GM12864 (cell line): ENCODE measurements at regions not wholly inside any gene's neighbourhood (a gene's known extent, or its start where the extent isn't known, plus 50 kb on each side); places are given as distances from the start of the nearest gene placed in this dataset.

ENCODE experiments used
- DNase-seq: peaks from one replicate; pipeline ENCODE4 v3.0.0-alpha.2; 2011; ENCODE audit warnings: low read depth
- H3K4me3 ChIP-seq: 2 replicates; pipeline ENCODE4 v1.5.1; 2011; ENCODE audit warnings: mild to moderate bottlenecking, low read depth, low read length, control low read depth
- TF ChIP-seq, protein P1 (sequence below): IDR thresholded peaks from 2 replicates; pipeline ENCODE4 v1.5.1; 2011; ENCODE audit warnings: low read depth, mild to moderate bottlenecking, moderate library complexity, low read length, control low read depth, inconsistent platforms; ENCODE audit errors: missing control alignments

GRCh38 chr4:60863442-60863841, 336.7 kb upstream of the ADGRL3 start:
- TF ChIP-seq, protein P1, sequence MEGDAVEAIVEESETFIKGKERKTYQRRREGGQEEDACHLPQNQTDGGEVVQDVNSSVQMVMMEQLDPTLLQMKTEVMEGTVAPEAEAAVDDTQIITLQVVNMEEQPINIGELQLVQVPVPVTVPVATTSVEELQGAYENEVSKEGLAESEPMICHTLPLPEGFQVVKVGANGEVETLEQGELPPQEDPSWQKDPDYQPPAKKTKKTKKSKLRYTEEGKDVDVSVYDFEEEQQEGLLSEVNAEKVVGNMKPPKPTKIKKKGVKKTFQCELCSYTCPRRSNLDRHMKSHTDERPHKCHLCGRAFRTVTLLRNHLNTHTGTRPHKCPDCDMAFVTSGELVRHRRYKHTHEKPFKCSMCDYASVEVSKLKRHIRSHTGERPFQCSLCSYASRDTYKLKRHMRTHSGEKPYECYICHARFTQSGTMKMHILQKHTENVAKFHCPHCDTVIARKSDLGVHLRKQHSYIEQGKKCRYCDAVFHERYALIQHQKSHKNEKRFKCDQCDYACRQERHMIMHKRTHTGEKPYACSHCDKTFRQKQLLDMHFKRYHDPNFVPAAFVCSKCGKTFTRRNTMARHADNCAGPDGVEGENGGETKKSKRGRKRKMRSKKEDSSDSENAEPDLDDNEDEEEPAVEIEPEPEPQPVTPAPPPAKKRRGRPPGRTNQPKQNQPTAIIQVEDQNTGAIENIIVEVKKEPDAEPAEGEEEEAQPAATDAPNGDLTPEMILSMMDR: no peak
- H3K4me3 ChIP-seq: no peak overlapping the region
- DNase-seq: no peak

- DNase-seq: no peak
- TF ChIP-seq, protein P1: no peak
- no peak overlapping the region for H3K4me3 ChIP-seq
Observed at GRCh38 chr4:60865273-60865672, 334.9 kb upstream of the ADGRL3 start.

DNA sequence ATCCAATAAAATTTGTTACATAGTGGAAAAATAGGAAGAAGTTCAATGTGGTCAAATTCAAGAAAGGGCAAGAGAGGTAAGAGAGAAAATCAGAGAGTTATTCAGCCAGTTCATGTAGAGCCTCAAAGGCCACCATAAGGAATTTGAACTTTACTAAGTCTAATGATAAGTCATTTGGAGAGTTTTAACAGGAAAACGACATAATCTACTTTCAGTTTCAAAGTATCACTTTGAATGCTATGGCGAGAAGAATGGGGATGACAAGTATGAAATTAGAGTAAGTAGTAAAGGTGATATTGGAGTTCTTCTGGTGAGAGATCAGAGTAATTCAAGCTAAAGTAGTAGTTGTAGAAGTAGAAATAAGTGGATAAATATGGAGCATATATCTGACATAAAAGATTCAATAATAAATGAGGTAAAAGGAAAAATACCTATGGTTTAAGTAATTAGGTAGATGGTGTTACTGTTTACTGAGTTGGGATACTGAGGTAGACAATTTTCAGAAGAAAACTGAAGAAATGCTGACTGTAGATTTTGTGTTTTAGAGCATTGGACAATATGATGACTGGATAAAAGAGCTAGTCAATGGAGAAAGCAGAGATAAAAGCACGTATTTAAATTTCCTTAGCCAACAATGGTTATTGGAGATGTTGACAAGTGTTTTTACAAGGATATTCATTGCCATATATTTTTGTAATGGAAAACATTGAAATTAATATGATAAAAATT, 331.7 kb upstream of the ADGRL3 start:
- H3K4me3 ChIP-seq: no peak overlapping the region
- DNase-seq: no peak
- TF ChIP-seq, protein P1: no peak

- no peak overlapping the region for H3K4me3 ChIP-seq
- TF ChIP-seq, protein P1: no peak
- DNase-seq: no peak
Observed at GRCh38 chr4:60879135-60879701, 320.9 kb upstream of the ADGRL3 start.

DNA sequence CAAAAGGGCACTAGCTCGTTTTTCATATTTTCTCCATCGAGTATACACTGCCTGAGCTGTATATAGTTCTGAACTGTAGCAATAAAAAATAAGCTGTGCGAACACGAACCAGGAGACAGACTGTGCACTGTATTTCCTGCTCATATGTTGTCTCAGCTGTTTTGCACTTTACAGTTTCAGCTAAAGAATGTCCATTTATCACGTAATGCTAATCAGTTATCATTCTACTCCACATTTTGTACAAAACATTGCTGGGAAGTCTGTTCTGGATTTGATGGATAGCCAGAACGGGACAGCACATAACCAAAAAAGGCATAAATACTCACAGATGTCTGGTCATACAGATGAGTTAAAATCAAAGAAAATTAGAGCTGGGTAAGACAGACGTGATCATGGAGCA, 315.5 kb upstream of the ADGRL3 start:
- DNase-seq: no peak
- H3K4me3 ChIP-seq: no peak overlapping the region
- TF ChIP-seq, protein P1: no peak

GRCh38 chr4:60885011-60885410, 315.1 kb upstream of the ADGRL3 start:
- no peak overlapping the region for H3K4me3 ChIP-seq
- TF ChIP-seq, protein P1: no peak
- DNase-seq: no peak

DNA sequence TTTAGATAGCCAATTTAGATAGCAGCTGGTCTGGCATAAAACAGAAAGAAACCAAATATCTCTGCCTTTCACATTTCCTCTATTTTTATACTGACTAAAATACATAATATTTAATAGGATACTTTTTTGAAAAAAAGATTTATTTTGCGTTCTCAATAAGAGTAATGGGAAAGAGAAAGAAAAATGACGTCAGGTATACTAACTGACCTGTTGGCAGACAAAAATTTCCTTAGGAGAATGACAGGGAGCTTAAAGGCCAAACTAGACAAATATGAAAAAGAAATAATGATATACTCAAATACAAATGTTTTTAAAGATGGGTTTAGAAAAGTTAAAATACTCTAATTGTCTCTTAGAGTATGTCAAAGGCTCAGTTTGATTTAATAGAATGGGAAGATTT, 309.4 kb upstream of the ADGRL3 start:
- DNase-seq: no peak
- no peak overlapping the region for H3K4me3 ChIP-seq
- TF ChIP-seq, protein P1: no peak
